HG03521 (cell line): ENCODE measurements at regions not wholly inside any gene's neighbourhood (a gene's known extent, or its start where the extent isn't known, plus 50 kb on each side); places are given as distances from the start of the nearest gene placed in this dataset.
A peak's percentile ranks its signal among the peaks of the same experiment; 100 is the strongest.
"Not testable (repeated sequence)": the region's sequence is repeated elsewhere in the genome, so short reads cannot be mapped to it uniquely, and the experiment has no call there.

Experiments used
- ATAC-seq: cut with Tn5 transposase; IDR thresholded peaks from one replicate; pipeline ENCODE4 v1.9.1; 2021; ENCODE audit warnings: mild to moderate bottlenecking, moderate library complexity; ENCODE audit not compliant: unreplicated experiment

GRCh38 chr4:177235026-177235425 lies 74.6 kb upstream of the NEIL3 start:
- no peak for ATAC-seq

GRCh38 chr4:177236886-177237285 lies 72.8 kb upstream of the NEIL3 start:
- ATAC-seq = no peak

GRCh38 chr4:177237291-177237690 lies 72.4 kb upstream of the NEIL3 start:
- ATAC-seq = no peak

- no peak for ATAC-seq
Measured at GRCh38 chr4:177239477-177239876, 70.2 kb upstream of the NEIL3 start.

- ATAC-seq = no peak
Measured at GRCh38 chr4:177239878-177240277, 69.8 kb upstream of the NEIL3 start.

- ATAC-seq = no peak
Measured at GRCh38 chr4:177242651-177243286, 66.9 kb upstream of the NEIL3 start.

- ATAC-seq = no peak
Measured at GRCh38 chr4:177246641-177247584, 62.8 kb upstream of the NEIL3 start.

GRCh38 chr4:177250056-177250696 lies 59.5 kb upstream of the NEIL3 start:
- peak; percentile 84 for ATAC-seq

- no peak for ATAC-seq
Measured at GRCh38 chr4:177251237-177251636, 58.4 kb upstream of the NEIL3 start.

- no peak for ATAC-seq
Measured at GRCh38 chr4:177255359-177255758, 54.3 kb upstream of the NEIL3 start.

- ATAC-seq = no peak
Measured at GRCh38 chr4:177256950-177257349, 52.7 kb upstream of the NEIL3 start.

GRCh38 chr4:177259466-177259865 lies 50.2 kb upstream of the NEIL3 start:
- ATAC-seq = not testable (repeated sequence)
